Coronary artery (tissue), 2 donors: ENCODE measurements at regions not wholly inside any gene's neighbourhood (a gene's known extent, or its start where the extent isn't known, plus 50 kb on each side); places are given as distances from the start of the nearest gene placed in this dataset.
"Not testable (repeated sequence)": the region's sequence is repeated elsewhere in the genome, so short reads cannot be mapped to it uniquely, and the experiment has no call there.

Source experiments
- DNase-seq: peaks from one replicate; pipeline ENCODE4 v3.0.0-alpha.2; 2017; ENCODE audit warnings: low spot score
- H3K27ac ChIP-seq, 2 donors: fragments of 200-600 bp; sonication (generic); one replicate each; pipeline ENCODE4 v1.5.1; 2016 to 2019
- H3K4me3 ChIP-seq: fragments of 200-600 bp; sonication (generic); 2 replicates; pipeline ENCODE4 v1.5.1; 2016; ENCODE audit warnings: mild to moderate bottlenecking, moderate library complexity
- TF ChIP-seq, protein P1 (sequence below): fragments of 200-600 bp; sonication (generic); IDR thresholded peaks from one replicate; pipeline ENCODE4 v1.5.1; 2019; ENCODE audit warnings: antibody characterized with exemption

DNA sequence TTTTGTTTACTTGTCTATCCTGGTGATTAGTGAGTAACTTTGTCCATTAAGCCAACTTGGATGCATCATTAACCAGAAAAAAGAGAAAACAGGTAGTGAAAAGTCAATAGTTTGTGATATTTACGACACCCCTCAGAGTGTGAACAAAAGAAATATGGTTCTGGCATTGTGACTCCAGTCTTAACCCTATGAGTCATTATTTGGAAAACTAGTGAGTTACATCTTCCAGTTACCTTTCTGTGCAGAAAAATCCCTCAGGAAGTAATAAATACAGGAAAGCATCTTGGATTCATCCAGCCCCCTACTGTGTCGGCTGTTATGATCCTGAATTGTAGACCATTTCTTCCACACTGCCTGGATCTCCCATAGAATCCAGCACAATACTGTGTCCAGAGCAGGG is 379.1 kb downstream of the GALC start:
- TF ChIP-seq, protein P1, sequence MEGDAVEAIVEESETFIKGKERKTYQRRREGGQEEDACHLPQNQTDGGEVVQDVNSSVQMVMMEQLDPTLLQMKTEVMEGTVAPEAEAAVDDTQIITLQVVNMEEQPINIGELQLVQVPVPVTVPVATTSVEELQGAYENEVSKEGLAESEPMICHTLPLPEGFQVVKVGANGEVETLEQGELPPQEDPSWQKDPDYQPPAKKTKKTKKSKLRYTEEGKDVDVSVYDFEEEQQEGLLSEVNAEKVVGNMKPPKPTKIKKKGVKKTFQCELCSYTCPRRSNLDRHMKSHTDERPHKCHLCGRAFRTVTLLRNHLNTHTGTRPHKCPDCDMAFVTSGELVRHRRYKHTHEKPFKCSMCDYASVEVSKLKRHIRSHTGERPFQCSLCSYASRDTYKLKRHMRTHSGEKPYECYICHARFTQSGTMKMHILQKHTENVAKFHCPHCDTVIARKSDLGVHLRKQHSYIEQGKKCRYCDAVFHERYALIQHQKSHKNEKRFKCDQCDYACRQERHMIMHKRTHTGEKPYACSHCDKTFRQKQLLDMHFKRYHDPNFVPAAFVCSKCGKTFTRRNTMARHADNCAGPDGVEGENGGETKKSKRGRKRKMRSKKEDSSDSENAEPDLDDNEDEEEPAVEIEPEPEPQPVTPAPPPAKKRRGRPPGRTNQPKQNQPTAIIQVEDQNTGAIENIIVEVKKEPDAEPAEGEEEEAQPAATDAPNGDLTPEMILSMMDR, result no peak
- H3K27ac ChIP-seq, result no peak overlapping the region
- DNase-seq, result no peak
- H3K4me3 ChIP-seq, result no peak overlapping the region

DNA sequence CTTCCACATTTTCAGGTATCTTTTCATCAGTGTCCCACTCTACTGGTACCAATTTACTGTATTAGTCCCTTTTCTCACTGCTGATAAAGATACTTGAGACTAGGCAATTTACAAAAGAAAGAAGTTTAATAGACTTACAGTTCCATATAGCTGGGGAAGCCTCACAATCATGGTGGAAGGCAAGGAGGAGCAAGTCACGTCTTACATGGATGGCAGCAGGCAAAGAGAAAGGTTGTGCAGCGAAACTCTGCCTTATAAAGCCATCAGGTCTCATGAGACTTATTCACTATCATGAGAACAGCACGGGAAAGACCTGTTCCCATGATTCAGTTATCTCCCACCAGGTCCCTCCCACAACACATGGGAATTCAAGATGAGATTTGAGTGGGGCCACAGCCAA is 385.9 kb downstream of the GALC start:
- H3K27ac ChIP-seq, result not testable (repeated sequence)

DNA sequence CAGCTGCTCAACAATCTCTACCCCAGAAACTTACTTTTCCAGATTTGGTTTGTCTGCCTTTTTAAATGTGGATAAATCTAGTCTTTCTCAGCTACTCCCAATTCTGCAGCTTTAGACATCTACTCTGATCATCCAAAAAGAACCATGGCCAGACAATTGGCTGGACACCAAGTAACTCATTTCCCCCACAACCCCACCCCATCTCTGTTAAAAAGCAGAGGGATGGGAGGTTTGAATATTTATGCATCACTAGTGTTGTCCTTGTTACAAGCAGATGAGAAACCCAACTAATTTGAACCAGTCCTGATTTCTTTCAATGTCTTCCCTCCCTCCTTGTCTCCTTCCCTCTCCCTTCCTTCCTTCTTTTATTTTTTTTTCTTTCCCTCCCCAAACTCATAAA is 391.9 kb downstream of the GALC start:
- no peak for DNase-seq
- Histone ChIP-seq H3K27ac (no peak overlapping the region), H3K4me3 (no peak overlapping the region)
- TF ChIP-seq, protein P1, result no peak

More for the DNA sequence above, 385.9 kb downstream of the GALC start:
- H3K4me3 ChIP-seq, DNase-seq: not testable (repeated sequence)

DNA sequence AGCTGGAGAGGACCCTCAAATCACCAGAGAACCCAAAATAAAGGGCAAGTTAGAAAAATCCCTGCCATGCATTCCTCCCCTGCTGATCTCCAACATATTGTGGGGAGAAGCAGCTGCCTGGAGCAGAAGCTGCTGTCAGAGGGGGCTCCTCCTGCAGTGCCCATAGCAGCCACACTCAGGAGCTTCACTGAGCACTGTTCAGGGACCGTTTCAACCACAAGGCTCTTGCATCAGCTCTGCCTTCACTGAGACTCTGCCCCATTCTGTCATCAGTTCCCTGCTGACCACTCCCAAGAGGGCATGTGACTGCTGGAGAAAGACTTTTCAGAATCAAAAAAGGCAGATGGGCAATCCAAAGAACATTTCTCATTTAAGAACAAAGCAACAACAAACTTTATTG is 392.7 kb downstream of the GALC start:
- Histone ChIP-seq H3K4me3 (no peak overlapping the region), H3K27ac (no peak overlapping the region)
- TF ChIP-seq, protein P1, result no peak
- DNase-seq, result no peak

DNA sequence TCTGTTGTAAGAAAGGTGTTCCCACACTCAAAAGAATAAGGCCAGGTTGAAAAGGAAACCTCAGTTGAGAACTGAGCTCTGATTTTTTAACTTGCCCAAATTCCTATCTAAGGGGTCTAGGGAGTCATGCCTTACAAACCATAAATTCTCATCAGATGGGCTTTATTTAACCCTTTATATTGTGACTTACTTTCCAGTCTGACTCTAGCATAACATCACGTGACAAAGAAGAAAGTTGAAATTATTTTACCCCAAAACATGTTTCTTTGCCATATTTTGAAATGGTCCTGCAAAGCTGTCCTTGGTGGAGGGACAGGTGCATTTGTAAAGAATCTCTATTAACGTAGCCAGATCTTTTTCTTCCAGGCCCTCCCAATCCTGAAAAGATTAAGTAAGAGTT is 411.7 kb downstream of the GALC start:
- TF ChIP-seq, protein P1, result no peak
- Histone ChIP-seq H3K27ac (no peak overlapping the region), H3K4me3 (no peak overlapping the region)
- no peak for DNase-seq

DNA sequence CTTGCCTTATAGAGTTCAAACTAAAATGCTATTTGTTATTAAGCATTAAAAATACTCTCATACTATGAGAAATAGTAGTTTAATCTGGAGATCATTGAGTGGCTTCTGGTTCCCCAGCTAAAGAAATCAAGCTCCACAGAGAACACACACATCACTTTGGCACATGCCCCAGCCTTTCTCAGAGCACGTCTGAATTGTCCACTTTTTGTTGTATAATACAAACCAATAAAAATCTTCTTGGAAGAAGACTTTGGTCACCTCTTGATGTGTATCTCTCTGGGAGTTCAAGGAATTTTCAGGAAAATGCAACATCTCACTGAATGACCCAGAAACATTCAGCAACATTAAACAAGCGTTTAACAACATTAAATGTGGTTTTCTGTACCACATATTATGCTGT is 413.9 kb downstream of the GALC start:
- TF ChIP-seq, protein P1, result no peak
- no peak for DNase-seq
- H3K4me3 ChIP-seq, result no peak overlapping the region
- no peak overlapping the region for H3K27ac ChIP-seq

DNA sequence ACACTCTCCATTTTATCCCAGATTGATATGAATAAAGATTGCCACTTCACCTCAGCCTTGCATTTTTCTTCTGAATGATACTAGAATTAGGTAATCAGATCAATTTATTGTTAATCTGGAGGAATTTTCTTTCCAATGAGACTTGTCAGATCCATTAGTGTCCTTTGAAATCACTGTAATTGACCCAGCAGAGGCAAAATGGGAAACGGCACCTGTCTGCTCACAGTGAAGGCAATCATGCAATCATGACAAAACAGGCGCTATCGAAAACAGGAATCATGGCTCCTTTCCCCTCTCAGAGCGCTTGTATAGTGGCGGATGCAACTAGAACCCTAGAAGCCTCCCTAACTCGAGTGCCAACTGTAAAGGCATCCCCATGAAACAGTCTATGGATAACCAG is 417.6 kb downstream of the GALC start:
- TF ChIP-seq, protein P1, result no peak
- DNase-seq, result no peak
- Histone ChIP-seq H3K4me3 (no peak overlapping the region), H3K27ac (no peak overlapping the region)

DNA sequence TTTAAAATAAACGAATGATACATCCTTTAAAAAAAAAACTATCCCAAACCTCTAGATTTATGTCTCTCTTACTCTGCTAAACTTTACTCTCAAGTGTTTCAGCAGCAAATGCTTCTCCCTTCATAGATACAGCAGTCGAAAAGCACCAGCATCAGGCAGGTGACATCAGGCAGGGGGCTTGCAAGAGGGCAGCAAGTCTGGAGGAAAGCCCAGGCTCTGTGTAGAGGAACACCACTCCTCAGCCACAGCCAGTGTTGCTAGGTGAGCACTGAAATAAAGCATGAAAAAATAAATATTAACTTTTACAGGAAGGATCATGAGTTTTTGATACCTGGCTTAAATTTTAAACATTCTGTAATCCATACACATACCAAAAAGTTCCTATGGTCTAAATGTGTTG is 419.4 kb downstream of the GALC start:
- no peak for DNase-seq
- H3K4me3 ChIP-seq, result no peak overlapping the region
- TF ChIP-seq, protein P1, result no peak
- no peak overlapping the region for H3K27ac ChIP-seq
